Adrenal gland (tissue), 5 donors: ENCODE measurements at regions not wholly inside any gene's neighbourhood (a gene's known extent, or its start where the extent isn't known, plus 50 kb on each side); places are given as distances from the start of the nearest gene placed in this dataset.

ENCODE experiments used
- POLR2A ChIP-seq, 2 donors: fragments of 450-650 bp; IDR thresholded peaks; one replicate each; pipeline ENCODE4 v1.6.1; 2017; ENCODE audit warnings: antibody characterized with exemption in 2 of 2, mild to moderate bottlenecking in 2 of 2, moderate library complexity in 1 of 2
- TF ChIP-seq, protein P1 (sequence below), 6 experiments: fragments of 450-650 bp in 4 of 6; fragments of 200-600 bp in 2 of 6; sonication (generic) in 1 of 6; IDR thresholded peaks; 1 replicate in 5 of 6; 2 replicates in 1 of 6; pipeline versions ENCODE4 v1.5.1 to v1.8.0; 2016 to 2021; ENCODE audit warnings: antibody characterized with exemption in 6 of 6, mild to moderate bottlenecking in 2 of 6, moderate library complexity in 1 of 6
- donor health status: DM: no; HTN: no; CAD: no.

DNA sequence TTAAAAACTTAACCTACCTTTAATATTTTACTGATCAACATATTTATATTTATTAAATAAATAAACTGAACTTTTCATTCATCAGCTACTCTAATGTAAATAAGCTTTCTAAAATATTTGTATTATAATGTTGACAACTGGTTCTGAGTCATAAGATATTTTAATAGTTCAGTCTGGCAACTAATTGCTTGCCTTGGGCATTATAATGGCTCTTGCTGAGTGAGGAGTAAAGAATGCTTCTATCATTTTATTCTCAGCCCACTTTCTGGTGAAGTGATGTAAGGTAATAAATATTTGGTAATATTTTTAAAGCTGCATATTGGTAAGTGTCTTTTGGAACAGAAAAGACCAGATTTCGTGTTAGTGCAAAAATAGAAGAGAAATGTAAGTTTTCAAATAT is 81.5 kb downstream of the DIPK2A start:
- TF ChIP-seq, protein P1, sequence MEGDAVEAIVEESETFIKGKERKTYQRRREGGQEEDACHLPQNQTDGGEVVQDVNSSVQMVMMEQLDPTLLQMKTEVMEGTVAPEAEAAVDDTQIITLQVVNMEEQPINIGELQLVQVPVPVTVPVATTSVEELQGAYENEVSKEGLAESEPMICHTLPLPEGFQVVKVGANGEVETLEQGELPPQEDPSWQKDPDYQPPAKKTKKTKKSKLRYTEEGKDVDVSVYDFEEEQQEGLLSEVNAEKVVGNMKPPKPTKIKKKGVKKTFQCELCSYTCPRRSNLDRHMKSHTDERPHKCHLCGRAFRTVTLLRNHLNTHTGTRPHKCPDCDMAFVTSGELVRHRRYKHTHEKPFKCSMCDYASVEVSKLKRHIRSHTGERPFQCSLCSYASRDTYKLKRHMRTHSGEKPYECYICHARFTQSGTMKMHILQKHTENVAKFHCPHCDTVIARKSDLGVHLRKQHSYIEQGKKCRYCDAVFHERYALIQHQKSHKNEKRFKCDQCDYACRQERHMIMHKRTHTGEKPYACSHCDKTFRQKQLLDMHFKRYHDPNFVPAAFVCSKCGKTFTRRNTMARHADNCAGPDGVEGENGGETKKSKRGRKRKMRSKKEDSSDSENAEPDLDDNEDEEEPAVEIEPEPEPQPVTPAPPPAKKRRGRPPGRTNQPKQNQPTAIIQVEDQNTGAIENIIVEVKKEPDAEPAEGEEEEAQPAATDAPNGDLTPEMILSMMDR (IDR thresholded peaks at IDR 0.05) = no peak
- TF ChIP-seq POLR2A (IDR thresholded peaks at IDR 0.05) = no peak
